MM.1S (cell line): ENCODE measurements at regions not wholly inside any gene's neighbourhood (a gene's known extent, or its start where the extent isn't known, plus 50 kb on each side); places are given as distances from the start of the nearest gene placed in this dataset.

Source experiments
- DNase-seq: peaks from one replicate; pipeline ENCODE4 v3.0.0-alpha.2; 2015
- H2AFZ ChIP-seq: fragments of 300-600 bp; sonication (generic); 2 replicates; pipeline ENCODE4 v1.6.0; 2016; ENCODE audit warnings: antibody characterized with exemption, low read length
- H3F3A ChIP-seq: fragments of 300-600 bp; sonication (generic); 2 replicates; pipeline ENCODE4 v1.6.1; 2016; ENCODE audit warnings: mild to moderate bottlenecking, antibody characterized with exemption, low read length, moderate library complexity, mixed read lengths; ENCODE audit not compliant: insufficient read depth
- H3K27ac ChIP-seq: fragments of 300-600 bp; sonication (generic); 2 replicates; pipeline ENCODE4 v1.5.1; 2016; ENCODE audit warnings: mild to moderate bottlenecking, low read length
- H3K27me3 ChIP-seq: fragments of 300-600 bp; sonication (generic); replicated peaks from 2 replicates; pipeline ENCODE4 v1.6.0; 2016; ENCODE audit warnings: low read length; ENCODE audit not compliant: insufficient read depth
- H3K36me3 ChIP-seq: fragments of 300-600 bp; sonication (generic); replicated peaks from 2 replicates; pipeline ENCODE4 v1.6.1; 2016; ENCODE audit warnings: mild to moderate bottlenecking, low read length, mixed read lengths; ENCODE audit not compliant: insufficient read depth
- H3K4me1 ChIP-seq: fragments of 300-600 bp; sonication (generic); 2 replicates; pipeline ENCODE4 v1.6.1; 2016; ENCODE audit warnings: low read length, mixed read lengths
- H3K4me2 ChIP-seq: fragments of 300-600 bp; sonication (generic); 2 replicates; pipeline ENCODE4 v1.6.0; 2016; ENCODE audit warnings: low read depth, low read length
- H3K4me3 ChIP-seq: fragments of 300-600 bp; sonication (generic); 2 replicates; pipeline ENCODE4 v1.5.1; 2016; ENCODE audit warnings: low read length, mixed read lengths
- H3K79me2 ChIP-seq: fragments of 300-600 bp; sonication (generic); 2 replicates; pipeline ENCODE4 v1.6.1; 2016; ENCODE audit warnings: mixed run types, low read length, mixed read lengths
- H3K9ac ChIP-seq: fragments of 300-600 bp; sonication (generic); 2 replicates; pipeline ENCODE4 v1.6.1; 2016; ENCODE audit warnings: low read length, mixed read lengths
- H3K9me2 ChIP-seq: fragments of 300-600 bp; sonication (generic); replicated peaks from 2 replicates; pipeline ENCODE4 v1.6.1; 2016; ENCODE audit warnings: mild to moderate bottlenecking, low read length, mixed read lengths; ENCODE audit not compliant: insufficient read depth
- H3K9me3 ChIP-seq: fragments of 300-600 bp; sonication (generic); replicated peaks from 2 replicates; pipeline ENCODE4 v1.6.1; 2016; ENCODE audit warnings: mild to moderate bottlenecking, low read length, mixed read lengths; ENCODE audit not compliant: insufficient read depth
- H4K20me1 ChIP-seq: fragments of 300-600 bp; sonication (generic); 2 replicates; pipeline ENCODE4 v1.6.1; 2016; ENCODE audit warnings: mild to moderate bottlenecking, low read length, moderate library complexity, mixed read lengths; ENCODE audit not compliant: insufficient read depth
- CTCF ChIP-seq: fragments of 300-600 bp; sonication (generic); IDR thresholded peaks from 2 replicates; pipeline ENCODE4 v1.5.1; 2016; ENCODE audit warnings: antibody characterized with exemption, low read length, mixed read lengths
- EZH2 ChIP-seq: fragments of 300-600 bp; sonication (generic); optimal IDR thresholded peaks from 2 replicates; pipeline ENCODE3; 2017; ENCODE audit warnings: low read depth, mild to moderate bottlenecking, antibody characterized with exemption, low read length, mixed read lengths
- EZH2phosphoT487 ChIP-seq: fragments of 300-600 bp; sonication (generic); IDR thresholded peaks from 2 replicates; pipeline ENCODE4 v1.6.1; 2018; ENCODE audit warnings: antibody characterized with exemption, low read length

GRCh38 chr2:3966470-3966869 lies 263.1 kb downstream of the DCDC2C start:
- Histone ChIP-seq H2AFZ (no peak overlapping the region), H3K9me3 (no peaks in the 10 kb centered on the region), H3F3A (no peaks in the 10 kb centered on the region), H3K9ac (no peak overlapping the region), H3K36me3 (no peaks in the 10 kb centered on the region), H3K4me2 (no peak overlapping the region), H3K27me3 (no peaks in the 10 kb centered on the region), H4K20me1 (no peaks in the 10 kb centered on the region), H3K4me1 (no peaks in the 10 kb centered on the region), H3K79me2 (no peaks in the 10 kb centered on the region), H3K4me3 (no peak overlapping the region), H3K9me2 (no peaks in the 10 kb centered on the region), H3K27ac (no peak overlapping the region)
- DNase-seq = no peak
- no peak for TF ChIP-seq CTCF
- no peak for TF ChIP-seq EZH2
- no peak for TF ChIP-seq EZH2phosphoT487

- Histone ChIP-seq H4K20me1 (no peaks in the 10 kb centered on the region), H3K9ac (no peak overlapping the region), H3K9me2 (no peaks in the 10 kb centered on the region), H3K9me3 (no peaks in the 10 kb centered on the region), H3F3A (no peaks in the 10 kb centered on the region), H3K36me3 (no peaks in the 10 kb centered on the region), H3K79me2 (no peaks in the 10 kb centered on the region), H3K4me1 (no peaks in the 10 kb centered on the region), H2AFZ (no peak overlapping the region), H3K4me3 (no peak overlapping the region), H3K27ac (no peak overlapping the region), H3K4me2 (no peak overlapping the region), H3K27me3 (no peaks in the 10 kb centered on the region)
- DNase-seq = no peak
- no peak for TF ChIP-seq EZH2
- TF ChIP-seq CTCF = no peak
- TF ChIP-seq EZH2phosphoT487 = no peak
Observed at GRCh38 chr2:3968736-3969135, 265.4 kb downstream of the DCDC2C start.

GRCh38 chr2:3970791-3971651 lies 267.6 kb downstream of the DCDC2C start:
- Histone ChIP-seq H3K9me3 (no peaks in the 10 kb centered on the region), H3K4me3 (no peak overlapping the region), H3K79me2 (no peaks in the 10 kb centered on the region), H3K9me2 (no peaks in the 10 kb centered on the region), H2AFZ (no peak overlapping the region), H3K27ac (no peak overlapping the region), H3K4me1 (no peaks in the 10 kb centered on the region), H3K4me2 (no peak overlapping the region), H3K9ac (no peak overlapping the region), H3K27me3 (no peaks in the 10 kb centered on the region), H3F3A (no peaks in the 10 kb centered on the region), H4K20me1 (no peaks in the 10 kb centered on the region), H3K36me3 (no peaks in the 10 kb centered on the region)
- TF ChIP-seq EZH2 = no peak
- TF ChIP-seq CTCF = no peak
- no peak for TF ChIP-seq EZH2phosphoT487
- DNase-seq = no peak
